CD4-positive, alpha-beta T cell treated with Interferon alpha-2 for 1 hour (primary cell): ENCODE measurements at regions not wholly inside any gene's neighbourhood (a gene's known extent, or its start where the extent isn't known, plus 50 kb on each side); places are given as distances from the start of the nearest gene placed in this dataset.
"Not testable (repeated sequence)": the region's sequence is repeated elsewhere in the genome, so short reads cannot be mapped to it uniquely, and the experiment has no call there.

Experiments used
- DNase-seq, 2 donors: peaks; one replicate each; pipeline ENCODE4 v3.0.0-alpha.2; 2020 to 2022

GRCh38 chrY:3037471-3037870 is 102.3 kb downstream of the ZFY start:
- no peak for DNase-seq

DNA sequence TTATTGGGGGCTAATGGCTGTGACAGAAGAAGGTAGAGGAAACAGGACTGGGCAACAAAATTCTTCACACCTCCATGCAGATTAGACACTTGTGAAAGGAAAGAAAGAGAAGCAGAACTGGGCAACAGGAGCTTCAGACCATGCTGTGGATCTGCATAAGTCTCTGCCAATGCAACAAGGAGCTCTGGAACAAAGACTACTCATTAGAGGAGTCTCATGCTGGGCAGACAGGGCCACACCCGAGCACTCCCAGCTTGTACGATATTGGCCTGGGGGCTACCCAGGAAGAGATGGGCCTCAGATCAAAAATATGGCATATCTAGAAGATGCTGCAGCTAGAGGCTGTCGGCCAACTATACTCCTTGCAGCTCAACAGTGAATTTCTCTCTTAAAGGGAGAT is 105.2 kb downstream of the ZFY start:
- DNase-seq, result no peak

GRCh38 chrY:3041985-3042384 is 106.8 kb downstream of the ZFY start:
- no peak for DNase-seq

- DNase-seq, result no peak
These were observed 107.7 kb downstream of the ZFY start for GRCh38 chrY:3042901-3043300.

- DNase-seq, result no peak
These were observed 109.9 kb downstream of the ZFY start for GRCh38 chrY:3045048-3045447.

DNA sequence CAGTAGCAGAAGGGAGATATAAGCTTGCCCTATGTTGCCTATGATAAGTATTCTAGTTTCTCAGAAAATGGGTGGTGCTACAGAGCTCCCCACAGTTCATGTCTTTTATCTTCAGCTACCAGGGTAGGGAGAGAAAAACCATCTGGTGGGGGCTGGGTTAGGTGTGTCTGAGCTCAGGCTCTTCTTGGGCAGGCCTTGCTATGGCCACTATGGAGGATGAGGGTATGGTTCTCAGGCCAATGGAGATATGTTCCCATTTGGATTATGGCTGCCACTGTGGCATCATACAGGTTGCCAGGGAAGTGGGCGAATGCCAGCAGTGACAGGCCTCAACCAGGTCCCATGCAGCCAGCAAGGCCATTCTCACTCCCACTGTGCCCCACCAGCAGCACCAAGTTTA is 120.3 kb downstream of the ZFY start:
- not testable (repeated sequence) for DNase-seq

- DNase-seq, result not testable (repeated sequence)
These were observed 123.2 kb downstream of the ZFY start for GRCh38 chrY:3058342-3058741.

DNA sequence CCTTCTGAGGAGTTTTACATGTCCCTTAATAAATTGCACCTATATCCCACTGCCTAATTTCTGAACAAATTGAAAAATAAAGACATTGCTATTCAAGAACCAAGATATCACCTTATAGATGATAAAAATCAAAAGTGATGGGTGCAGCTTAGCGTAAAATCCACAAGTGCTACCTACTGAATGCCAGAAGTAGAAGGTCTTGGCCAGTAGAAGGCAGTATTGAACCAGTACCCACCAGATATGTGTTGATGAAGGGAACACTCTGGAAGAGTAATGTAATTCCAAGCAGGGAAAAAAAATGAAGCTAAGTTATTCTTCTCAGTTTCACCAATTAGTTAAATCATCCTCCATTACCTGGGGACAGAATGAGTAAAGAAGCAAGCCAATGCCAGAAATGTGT is 125.5 kb downstream of the ZFY start:
- DNase-seq, result not testable (repeated sequence)

- DNase-seq, result not testable (repeated sequence)
These were observed 153.0 kb downstream of the ZFY start for GRCh38 chrY:3088149-3088548.

DNA sequence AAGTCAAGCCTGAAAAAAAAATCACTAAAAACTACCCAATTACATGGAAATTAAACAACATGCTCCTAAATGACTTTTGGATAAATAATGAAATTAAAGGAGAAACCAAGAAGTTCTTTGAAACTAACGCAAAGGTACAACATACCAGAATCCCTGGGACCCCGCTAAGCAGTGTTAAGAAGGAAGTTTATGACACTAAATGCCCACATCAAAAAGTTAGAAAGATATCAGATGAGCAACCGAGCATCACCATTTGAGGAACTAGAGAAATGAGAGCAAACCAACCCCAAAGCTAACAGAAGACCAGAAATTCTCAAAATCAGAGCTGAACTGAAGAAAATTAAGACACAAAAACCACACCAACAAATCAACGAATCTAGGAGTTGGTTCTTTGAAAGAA is 173.5 kb downstream of the ZFY start:
- DNase-seq, result not testable (repeated sequence)

GRCh38 chrY:3120234-3120633 is 185.1 kb downstream of the ZFY start:
- DNase-seq, result not testable (repeated sequence)

DNA sequence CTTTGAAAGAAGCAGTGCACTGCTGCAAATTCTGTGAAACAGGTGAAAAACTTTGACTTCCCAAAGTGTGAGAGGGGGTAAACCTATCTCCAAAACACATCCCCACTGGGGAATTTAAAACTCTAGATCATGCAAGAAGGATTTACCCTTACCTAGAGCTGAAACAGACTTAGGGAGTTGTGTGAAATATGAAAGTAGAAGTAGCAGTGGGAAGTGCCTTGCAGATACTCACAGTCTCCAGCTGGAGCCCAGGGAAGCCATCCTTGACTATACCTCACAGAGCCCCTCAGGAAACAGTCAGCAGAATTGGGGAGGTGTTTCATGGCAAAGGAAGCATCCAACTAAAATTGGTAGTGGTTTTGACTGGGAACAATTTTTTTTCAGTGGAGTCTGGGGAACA is 185.5 kb downstream of the ZFY start:
- DNase-seq, result not testable (repeated sequence)

GRCh38 chrY:3123482-3123881 is 188.3 kb downstream of the ZFY start:
- DNase-seq, result not testable (repeated sequence)

- not testable (repeated sequence) for DNase-seq
These were observed 235.9 kb downstream of the ZFY start for GRCh38 chrY:3171074-3171473.

DNA sequence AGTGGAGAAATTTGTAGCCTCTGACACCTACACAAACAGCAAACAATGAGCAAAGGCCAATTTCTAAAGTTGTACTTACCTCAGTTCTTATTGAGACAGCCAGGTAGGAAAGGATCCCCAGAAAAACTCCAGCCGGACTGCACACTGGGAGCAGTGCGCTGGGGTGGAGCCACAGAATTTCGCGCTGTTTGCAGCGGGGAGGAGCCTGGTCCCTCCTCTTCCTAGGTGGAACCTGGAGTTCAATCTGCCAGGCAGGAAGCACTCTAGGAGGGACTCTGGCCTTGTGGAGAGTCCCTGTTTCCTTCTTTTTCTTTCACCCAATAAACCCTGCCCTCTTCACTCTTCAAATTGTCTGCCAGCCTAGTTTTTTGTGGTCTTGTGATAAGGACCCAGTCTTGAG is 259.9 kb downstream of the ZFY start:
- not testable (repeated sequence) for DNase-seq

DNA sequence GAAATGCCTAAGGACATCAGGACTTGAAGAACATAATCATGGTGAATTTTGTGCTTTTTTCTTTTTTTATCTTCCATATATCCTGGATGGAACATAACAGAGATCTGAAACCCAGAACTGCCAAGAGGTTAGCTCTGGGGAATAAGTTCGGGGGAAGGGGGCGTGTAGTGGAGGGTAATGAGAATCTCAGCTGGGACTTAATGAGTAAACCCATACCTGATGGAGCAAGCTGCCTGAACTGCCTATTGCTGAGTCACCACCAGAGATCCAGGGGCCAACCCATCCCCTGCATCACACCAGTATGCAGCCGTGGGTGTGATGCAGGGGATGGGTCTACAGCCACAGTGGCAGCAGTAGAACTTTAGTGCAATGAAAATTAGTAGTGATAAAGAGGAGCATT is 267.1 kb downstream of the ZFY start:
- DNase-seq, result not testable (repeated sequence)

- not testable (repeated sequence) for DNase-seq
These were observed 271.6 kb downstream of the ZFY start for GRCh38 chrY:3206733-3207132.

DNA sequence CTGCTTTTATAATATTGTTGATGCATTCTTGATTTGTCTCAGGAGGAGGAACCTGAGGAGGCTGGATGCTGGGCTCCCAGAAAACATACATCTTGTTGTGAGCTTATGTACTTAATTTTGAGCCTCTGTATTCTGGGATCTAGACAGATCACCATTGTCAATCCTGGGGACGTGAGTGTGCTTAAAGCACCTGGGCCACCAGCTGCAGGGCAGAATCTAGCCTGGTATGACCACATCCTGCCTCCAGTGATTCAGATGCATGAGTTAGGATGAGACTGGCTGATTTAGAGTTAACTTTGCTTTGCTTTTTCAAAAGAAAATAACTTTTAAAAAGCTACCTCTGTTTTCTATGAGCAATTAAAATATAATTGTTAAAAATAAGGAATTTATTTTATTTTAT is 278.0 kb downstream of the ZFY start:
- DNase-seq, result not testable (repeated sequence)

- DNase-seq, result not testable (repeated sequence)
These were observed 283.0 kb downstream of the ZFY start for GRCh38 chrY:3218134-3218533.

DNA sequence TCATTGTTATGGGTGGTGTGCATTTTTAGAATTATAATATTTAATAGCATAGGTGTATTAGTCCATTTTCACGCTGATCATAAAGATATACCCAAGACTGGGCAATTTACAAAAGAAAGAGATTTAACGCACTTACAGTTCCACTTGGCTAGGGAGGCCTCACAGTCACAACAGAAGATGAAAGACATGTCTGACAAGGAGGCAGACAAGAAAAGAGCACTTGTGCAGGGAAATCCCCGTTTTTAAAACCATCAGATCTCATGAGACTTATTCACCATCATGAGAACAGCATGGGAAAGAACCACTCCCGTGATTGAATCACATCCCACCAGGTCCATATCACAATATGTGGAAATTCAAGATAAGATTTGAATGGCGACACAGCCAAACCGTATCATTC is 283.4 kb downstream of the ZFY start:
- not testable (repeated sequence) for DNase-seq

GRCh38 chrY:3262911-3263310 is 316.0 kb upstream of the TGIF2LY start:
- not testable (repeated sequence) for DNase-seq

DNA sequence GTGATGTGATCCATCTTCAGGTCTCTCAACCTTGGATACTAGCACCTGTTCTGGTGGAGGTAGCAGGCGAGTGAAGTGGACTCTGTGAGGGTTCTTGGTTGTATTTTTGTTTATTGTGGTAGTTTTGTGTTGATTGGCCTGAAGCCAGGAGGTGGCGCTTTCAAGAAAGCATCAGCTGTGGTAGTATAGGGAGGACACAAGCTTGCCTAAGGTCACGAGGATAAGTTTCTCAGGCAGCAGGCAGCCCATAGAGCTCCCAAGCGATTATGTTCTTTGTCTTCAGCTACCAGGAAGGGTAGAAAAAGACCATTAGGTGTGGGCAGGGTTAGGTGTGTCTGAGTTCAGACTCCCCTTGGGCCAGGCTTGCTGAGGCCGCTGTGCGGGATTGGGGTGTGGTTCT is 290.8 kb upstream of the TGIF2LY start:
- DNase-seq, result not testable (repeated sequence)

DNA sequence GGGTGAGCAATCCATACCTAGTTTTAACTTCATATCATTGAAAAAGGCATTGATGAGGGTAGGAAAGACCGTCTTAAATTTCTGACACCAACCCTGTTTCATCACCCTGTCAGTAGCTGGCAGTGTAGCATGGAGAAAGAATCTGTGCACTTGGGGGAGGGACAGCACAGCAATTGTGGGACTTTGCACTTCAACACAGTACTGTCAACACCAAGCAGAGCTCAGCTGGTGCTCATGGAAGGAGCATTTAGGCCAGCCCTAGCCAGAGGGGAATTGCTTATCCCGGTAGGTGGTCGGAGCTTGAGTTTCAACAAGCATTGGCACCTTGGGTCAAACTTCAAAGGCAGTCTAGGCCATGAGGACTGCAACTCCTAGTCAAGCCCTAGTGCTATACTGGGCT is 281.6 kb upstream of the TGIF2LY start:
- not testable (repeated sequence) for DNase-seq

- not testable (repeated sequence) for DNase-seq
These were observed 258.9 kb upstream of the TGIF2LY start for GRCh38 chrY:3319988-3320387.

- DNase-seq, result not testable (repeated sequence)
These were observed 211.3 kb upstream of the TGIF2LY start for GRCh38 chrY:3367535-3367934.

DNA sequence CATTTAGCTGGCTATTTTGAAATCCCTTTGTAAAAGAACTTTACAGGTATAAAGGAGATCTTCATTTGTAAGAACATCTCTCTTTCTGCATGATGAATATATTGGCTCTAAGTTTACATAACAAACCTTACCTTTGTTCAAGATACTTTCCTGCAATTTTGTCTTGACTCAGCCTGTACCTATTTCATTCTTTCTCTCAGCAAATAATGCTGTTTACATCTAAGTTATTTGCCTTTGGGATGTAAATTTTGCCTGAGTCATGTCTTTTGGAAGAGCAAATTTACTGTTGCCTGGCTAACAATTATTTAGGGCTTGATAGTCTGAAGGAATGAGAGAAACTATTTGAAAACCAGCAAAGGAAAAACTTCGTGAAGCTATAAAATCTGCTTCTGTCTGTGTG is 210.4 kb upstream of the TGIF2LY start:
- DNase-seq, result not testable (repeated sequence)
